Tibial nerve (tissue), 4 donors: ENCODE measurements at regions not wholly inside any gene's neighbourhood (a gene's known extent, or its start where the extent isn't known, plus 50 kb on each side); places are given as distances from the start of the nearest gene placed in this dataset.

Experiments used
- DNase-seq, 2 donors: peaks; one replicate each; pipeline ENCODE4 v3.0.0-alpha.2; 2019; ENCODE audit warnings: low spot score in 2 of 2
- H3K27ac ChIP-seq, 4 donors: fragments of 200-600 bp; sonication (generic) in 3 of 4; one replicate each; pipeline ENCODE4 v1.5.1; 2017 to 2019; ENCODE audit warnings: mild to moderate bottlenecking in 1 of 4
- H3K27me3 ChIP-seq, 2 donors: fragments of 200-600 bp; sonication (generic) in 1 of 2; one replicate each; pipeline versions ENCODE4 v1.5.1 to v1.6.0; 2017 to 2019
- H3K36me3 ChIP-seq, 3 donors: fragments of 200-600 bp; sonication (generic); one replicate each; pipeline ENCODE4 v1.5.1; 2018 to 2019
- H3K4me1 ChIP-seq, 4 donors: fragments of 200-600 bp; sonication (generic) in 3 of 4; one replicate each; pipeline ENCODE4 v1.5.1; 2017 to 2019
- H3K4me3 ChIP-seq, 4 donors: fragments of 200-600 bp; sonication (generic) in 3 of 4; one replicate each; pipeline ENCODE4 v1.5.1; 2017 to 2019; ENCODE audit warnings: mild to moderate bottlenecking in 1 of 4, moderate library complexity in 1 of 4
- H3K9me3 ChIP-seq, 4 donors: fragments of 200-600 bp; sonication (generic) in 3 of 4; one replicate each; pipeline ENCODE4 v1.5.1; 2017 to 2019
- CTCF ChIP-seq, 5 experiments: fragments of 200-600 bp in 3 of 5; fragments of 450-650 bp in 2 of 5; sonication (generic) in 3 of 5; IDR thresholded peaks; one replicate each; pipeline ENCODE4 v1.5.1; 2016 to 2019; ENCODE audit warnings: antibody characterized with exemption in 5 of 5, mild to moderate bottlenecking in 3 of 5, moderate library complexity in 2 of 5
- EP300 ChIP-seq, 2 donors: sonication (generic); formaldehyde crosslinking; IDR thresholded peaks; one replicate each; pipeline ENCODE4 v1.6.1; 2017; ENCODE audit warnings: antibody characterized with exemption in 2 of 2, mild to moderate bottlenecking in 1 of 2
- POLR2A ChIP-seq, 2 donors: fragments of 450-650 bp; IDR thresholded peaks; one replicate each; pipeline ENCODE4 v1.6.1; 2017; ENCODE audit warnings: antibody characterized with exemption in 2 of 2, mild to moderate bottlenecking in 2 of 2, moderate library complexity in 2 of 2
- WGBS, 2 donors: methylation state at CpG; one replicate each; pipeline ENCODE4 v1.1.5; 2018; 5-methylcytosine and 5-hydroxymethylcytosine counted together

GRCh38 chr7:156234666-156235494, 405.7 kb upstream of the RNF32 start:
- no peaks in the 10 kb centered on the region for H3K9me3 ChIP-seq
- no peaks in the 10 kb centered on the region for H3K36me3 ChIP-seq
- H3K27me3 ChIP-seq, result no peaks in the 10 kb centered on the region
- DNase-seq, result no peak
- H3K4me3 ChIP-seq, result no peak overlapping the region
- no peaks in the 10 kb centered on the region for H3K4me1 ChIP-seq
- H3K27ac ChIP-seq, result no peak overlapping the region
- TF ChIP-seq EP300 (IDR thresholded peaks at IDR 0.05) (no peak), CTCF (IDR thresholded peaks at IDR 0.05) (no peak), POLR2A (IDR thresholded peaks at IDR 0.05) (no peak)
- WGBS, 2 donors, result 75 to 82% methylated on average over 6 to 10 of the region's 10 CpGs

- no peak for TF ChIP-seq CTCF (IDR thresholded peaks at IDR 0.05)
- TF ChIP-seq EP300 (IDR thresholded peaks at IDR 0.05), result no peak
- no peak for TF ChIP-seq POLR2A (IDR thresholded peaks at IDR 0.05)
- Histone ChIP-seq H3K36me3 (no peaks in the 10 kb centered on the region), H3K9me3 (peaks cover 0 to 3% (median under 1%) of the 10 kb centered on the region in 4 donors), H3K4me3 (no peak overlapping the region), H3K27me3 (no peaks in the 10 kb centered on the region), H3K27ac (no peak overlapping the region), H3K4me1 (no peaks in the 10 kb centered on the region)
- DNase-seq, result no peak
- WGBS, 2 donors, result 95 to 98% methylated on average over 5 of the region's 5 CpGs
These were observed 406.4 kb upstream of the RNF32 start for GRCh38 chr7:156234192-156234591.

GRCh38 chr7:156232931-156233705, 407.5 kb upstream of the RNF32 start:
- H3K4me1 ChIP-seq, result no peaks in the 10 kb centered on the region
- peaks cover 0 to 9% (median 1%) of the 10 kb centered on the region in 4 donors for H3K9me3 ChIP-seq
- no peak overlapping the region for H3K27ac ChIP-seq
- WGBS, 2 donors, result 83 to 91% methylated on average over 36 to 37 of the region's 37 CpGs
- H3K4me3 ChIP-seq, result no peak overlapping the region
- no peaks in the 10 kb centered on the region for H3K36me3 ChIP-seq
- no peaks in the 10 kb centered on the region for H3K27me3 ChIP-seq
- DNase-seq, result no peak
- no peak for TF ChIP-seq EP300 (IDR thresholded peaks at IDR 0.05)
- TF ChIP-seq CTCF (IDR thresholded peaks at IDR 0.05), result no peak
- TF ChIP-seq POLR2A (IDR thresholded peaks at IDR 0.05), result no peak

GRCh38 chr7:156230576-156230975, 410.0 kb upstream of the RNF32 start:
- DNase-seq, result no peak
- TF ChIP-seq CTCF (IDR thresholded peaks at IDR 0.05) (no peak), POLR2A (IDR thresholded peaks at IDR 0.05) (no peak), EP300 (IDR thresholded peaks at IDR 0.05) (no peak)
- H3K36me3 ChIP-seq, result no peaks in the 10 kb centered on the region
- peaks cover 0 to 11% (median 1%) of the 10 kb centered on the region in 4 donors for H3K9me3 ChIP-seq
- no peak overlapping the region for H3K27ac ChIP-seq
- H3K27me3 ChIP-seq, result no peaks in the 10 kb centered on the region
- no peaks in the 10 kb centered on the region for H3K4me1 ChIP-seq
- no peak overlapping the region for H3K4me3 ChIP-seq
- 89 to 94% methylated on average over 12 of the region's 12 CpGs for WGBS, 2 donors

- H3K27ac ChIP-seq, result no peak overlapping the region
- H3K36me3 ChIP-seq, result no peaks in the 10 kb centered on the region
- H3K4me1 ChIP-seq, result no peaks in the 10 kb centered on the region
- DNase-seq, result no peak
- H3K4me3 ChIP-seq, result no peak overlapping the region
- TF ChIP-seq CTCF (IDR thresholded peaks at IDR 0.05) (no peak), POLR2A (IDR thresholded peaks at IDR 0.05) (no peak), EP300 (IDR thresholded peaks at IDR 0.05) (no peak)
- H3K9me3 ChIP-seq, result peaks cover 0 to 20% (median 1%) of the 10 kb centered on the region in 4 donors
- H3K27me3 ChIP-seq, result no peaks in the 10 kb centered on the region
- WGBS, 2 donors, result 80 to 90% methylated on average over 1 of the region's 1 CpG
These were observed 412.6 kb upstream of the SHH start for GRCh38 chr7:156224833-156225225.
